K562 (cell line): ENCODE measurements at regions not wholly inside any gene's neighbourhood (a gene's known extent, or its start where the extent isn't known, plus 50 kb on each side); places are given as distances from the start of the nearest gene placed in this dataset.

Source experiments
- FOXJ3 ChIP-seq: sonication (generic); formaldehyde crosslinking; IDR thresholded peaks from 2 replicates; pipeline ENCODE4 v1.4.0; 2020; ENCODE audit warnings: mild to moderate bottlenecking, missing genetic modification reagents
- MEF2A ChIP-seq: IDR thresholded peaks from 2 replicates; pipeline ENCODE4 v1.6.1; 2011; ENCODE audit warnings: low read depth, mild to moderate bottlenecking, low read length, moderate library complexity; ENCODE audit not compliant: control insufficient read depth
- PRDM10 ChIP-seq: fragments of 450-650 bp; IDR thresholded peaks from 2 replicates; pipeline ENCODE4 v1.6.1; 2018; ENCODE audit not compliant: partially characterized antibody
- ZNF79 ChIP-seq: fragments of 250-450 bp; sonication (Bioruptor Pico); IDR thresholded peaks from 2 replicates; pipeline ENCODE4 v1.4.0; 2020; ENCODE audit warnings: low read depth, mild to moderate bottlenecking, moderate library complexity
- TF ChIP-seq, protein P1 (sequence below): fragments of 250-450 bp; sonication (Bioruptor Pico); IDR thresholded peaks from 2 replicates; pipeline ENCODE4 v1.9.0; 2021; ENCODE audit warnings: mild to moderate bottlenecking, inconsistent platforms

GRCh38 chr3:152195206-152195605 is 73.5 kb upstream of the MBNL1 start (continued):
- TF ChIP-seq, protein P1, sequence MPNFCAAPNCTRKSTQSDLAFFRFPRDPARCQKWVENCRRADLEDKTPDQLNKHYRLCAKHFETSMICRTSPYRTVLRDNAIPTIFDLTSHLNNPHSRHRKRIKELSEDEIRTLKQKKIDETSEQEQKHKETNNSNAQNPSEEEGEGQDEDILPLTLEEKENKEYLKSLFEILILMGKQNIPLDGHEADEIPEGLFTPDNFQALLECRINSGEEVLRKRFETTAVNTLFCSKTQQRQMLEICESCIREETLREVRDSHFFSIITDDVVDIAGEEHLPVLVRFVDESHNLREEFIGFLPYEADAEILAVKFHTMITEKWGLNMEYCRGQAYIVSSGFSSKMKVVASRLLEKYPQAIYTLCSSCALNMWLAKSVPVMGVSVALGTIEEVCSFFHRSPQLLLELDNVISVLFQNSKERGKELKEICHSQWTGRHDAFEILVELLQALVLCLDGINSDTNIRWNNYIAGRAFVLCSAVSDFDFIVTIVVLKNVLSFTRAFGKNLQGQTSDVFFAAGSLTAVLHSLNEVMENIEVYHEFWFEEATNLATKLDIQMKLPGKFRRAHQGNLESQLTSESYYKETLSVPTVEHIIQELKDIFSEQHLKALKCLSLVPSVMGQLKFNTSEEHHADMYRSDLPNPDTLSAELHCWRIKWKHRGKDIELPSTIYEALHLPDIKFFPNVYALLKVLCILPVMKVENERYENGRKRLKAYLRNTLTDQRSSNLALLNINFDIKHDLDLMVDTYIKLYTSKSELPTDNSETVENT (CRISPR knock-in tag), result no peak
- no peak for TF ChIP-seq MEF2A
- TF ChIP-seq ZNF79 (CRISPR knock-in tag), result no peak
- no peak for TF ChIP-seq FOXJ3
- TF ChIP-seq PRDM10, result no peak
- TF ChIP-seq, all 486 proteins: peak for 0
